Endodermal cell (in vitro differentiated cells): ENCODE measurements at regions not wholly inside any gene's neighbourhood (a gene's known extent, or its start where the extent isn't known, plus 50 kb on each side); places are given as distances from the start of the nearest gene placed in this dataset.

Experiments
- DNase-seq: peaks from one replicate; pipeline ENCODE4 v3.0.0-alpha.2; 2017
- H3K27ac ChIP-seq: 2 replicates; pipeline ENCODE4 v1.5.1; 2013; ENCODE audit warnings: mild to moderate bottlenecking, low read depth, low read length, moderate library complexity
- H3K27me3 ChIP-seq: 2 replicates; pipeline ENCODE4 v1.6.1; 2013; ENCODE audit warnings: mild to moderate bottlenecking, low read length, moderate library complexity; ENCODE audit not compliant: insufficient read depth, control insufficient read depth, poor library complexity, severe bottlenecking
- H3K36me3 ChIP-seq: 2 replicates; pipeline ENCODE4 v1.7.0; 2013; ENCODE audit warnings: mild to moderate bottlenecking, low read length, moderate library complexity; ENCODE audit not compliant: control insufficient read depth, insufficient read depth
- H3K4me1 ChIP-seq: one replicate; pipeline ENCODE4 v1.7.0; 2013; ENCODE audit warnings: low read length; ENCODE audit not compliant: control insufficient read depth, insufficient read depth
- H3K4me3 ChIP-seq: 2 replicates; pipeline ENCODE4 v1.5.1; 2013; ENCODE audit warnings: mild to moderate bottlenecking, low read length, moderate library complexity
- H3K9ac ChIP-seq: 2 replicates; pipeline ENCODE4 v1.6.1; 2013; ENCODE audit warnings: mild to moderate bottlenecking, low read length, moderate library complexity; ENCODE audit not compliant: poor library complexity, severe bottlenecking; ENCODE audit errors: extremely low read depth
- H3K9me3 ChIP-seq: 2 replicates; pipeline ENCODE4 v1.6.1; 2013; ENCODE audit warnings: mild to moderate bottlenecking, low read length, moderate library complexity; ENCODE audit not compliant: control insufficient read depth
- H3K27ac Mint-ChIP-seq: 2 replicates; pipeline ENCODE4 v1.8.0; 2020; ENCODE audit warnings: mixed read lengths
- H3K27me3 Mint-ChIP-seq: 2 replicates; pipeline ENCODE4 v1.8.0; 2021; ENCODE audit warnings: mild to moderate bottlenecking, mixed read lengths; ENCODE audit not compliant: insufficient read depth
- H3K36me3 Mint-ChIP-seq: 2 replicates; pipeline ENCODE4 v1.8.0; 2020; ENCODE audit warnings: low read depth, mixed read lengths
- H3K4me1 Mint-ChIP-seq: 2 replicates; pipeline ENCODE4 v1.8.0; 2020; ENCODE audit warnings: mixed read lengths
- H3K4me3 Mint-ChIP-seq: 2 replicates; pipeline ENCODE4 v1.8.0; 2020; ENCODE audit warnings: mild to moderate bottlenecking, moderate library complexity, mixed read lengths
- H3K9me3 Mint-ChIP-seq: 2 replicates; pipeline ENCODE4 v1.8.0; 2020; ENCODE audit warnings: mild to moderate bottlenecking, mixed read lengths
- CTCF ChIP-seq: fragments of 200-600 bp; sonication (generic); conservative IDR thresholded peaks from 2 replicates; pipeline ENCODE4 v1.5.0; 2021; ENCODE audit warnings: antibody characterized with exemption, mild to moderate bottlenecking
- WGBS, 2 experiments: methylation state at CpG; one replicate each; pipeline versions ENCODE4 v1.1.5 to v1.1.7; 2013; ENCODE audit warnings: missing lambda C conversion rate in 2 of 2, mixed read lengths in 1 of 2; ENCODE audit not compliant: insufficient coverage in 1 of 2, insufficient read length in 1 of 2; 5-methylcytosine and 5-hydroxymethylcytosine counted together

GRCh38 chr4:134691915-134692314 is 490.3 kb upstream of the PABPC4L start:
- H3K27ac Mint-ChIP-seq = no peak overlapping the region
- no peak overlapping the region for H3K4me3 Mint-ChIP-seq
- no peak overlapping the region for H3K9ac ChIP-seq
- TF ChIP-seq CTCF = no peak
- H3K36me3 ChIP-seq = no peaks in the 10 kb centered on the region
- peaks cover 2% of the 10 kb centered on the region for H3K9me3 Mint-ChIP-seq
- H3K9me3 ChIP-seq = no peaks in the 10 kb centered on the region
- no peak for DNase-seq
- no peak overlapping the region for H3K27ac ChIP-seq
- no peaks in the 10 kb centered on the region for H3K36me3 Mint-ChIP-seq
- H3K4me1 Mint-ChIP-seq = no peaks in the 10 kb centered on the region
- H3K4me1 ChIP-seq = no peaks in the 10 kb centered on the region
- H3K4me3 ChIP-seq = no peak overlapping the region
- no peaks in the 10 kb centered on the region for H3K27me3 ChIP-seq
- WGBS, 2 experiments = 97 to 100% methylated on average over 2 of the region's 2 CpGs
- H3K27me3 Mint-ChIP-seq = no peaks in the 10 kb centered on the region

DNA sequence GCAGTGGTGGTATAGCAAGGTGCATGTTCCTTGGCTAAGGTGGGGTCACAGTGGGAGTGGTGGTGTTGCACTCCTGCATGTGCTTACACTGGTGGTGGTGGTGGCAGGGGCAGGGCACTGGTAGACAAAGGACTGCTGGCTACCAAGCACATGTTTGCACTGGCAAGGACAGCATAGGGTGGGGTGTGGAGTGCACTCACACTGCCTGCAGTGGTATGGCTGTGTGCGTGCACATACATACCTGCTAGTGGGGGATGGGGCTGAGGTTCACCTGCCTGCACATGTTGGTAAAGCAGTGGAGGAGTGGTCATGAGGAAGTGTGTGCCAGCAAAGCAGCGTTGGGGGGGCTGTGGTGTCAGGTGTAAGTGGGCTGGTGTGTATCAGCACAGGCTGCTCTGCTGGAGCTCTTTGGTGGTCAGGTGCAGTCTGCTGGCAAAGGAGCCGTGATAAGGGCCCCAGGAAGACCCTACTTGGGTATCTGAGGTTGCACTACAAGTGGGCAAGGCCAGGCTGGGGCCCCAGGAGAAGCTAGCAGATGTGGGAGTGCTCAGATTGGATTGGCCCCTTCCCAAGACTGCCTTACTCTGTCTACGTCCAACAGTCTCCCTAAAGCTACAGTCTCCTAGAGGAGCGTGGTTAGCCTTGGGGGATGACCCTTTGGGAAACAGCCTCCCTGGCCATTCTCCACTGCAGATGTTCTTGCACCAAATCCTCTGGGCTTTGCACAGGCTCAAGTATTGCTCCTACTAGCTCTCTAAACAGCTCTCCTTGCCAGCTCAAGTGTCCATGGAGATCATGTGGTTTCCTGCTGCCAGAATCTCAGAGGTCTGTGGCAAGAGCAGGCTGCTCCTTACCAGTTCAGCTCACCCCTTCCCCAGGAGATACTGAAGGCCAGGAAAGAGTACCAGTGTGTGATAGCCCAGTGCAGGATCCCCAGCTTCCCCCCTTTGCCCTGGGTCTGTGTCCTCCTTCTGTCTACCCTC is 486.3 kb upstream of the PABPC4L start:
- Histone ChIP-seq H3K27ac (no peak overlapping the region), H3K36me3 (no peaks in the 10 kb centered on the region), H3K4me1 (no peaks in the 10 kb centered on the region), H3K9me3 (peaks cover 11% of the 10 kb centered on the region), H3K27me3 (no peaks in the 10 kb centered on the region), H3K4me3 (no peak overlapping the region), H3K9ac (no peak overlapping the region)
- Mint-ChIP-seq H3K36me3 (peaks cover 11% of the 10 kb centered on the region), H3K4me3 (no peak overlapping the region), H3K4me1 (no peaks in the 10 kb centered on the region), H3K27ac (peak overlapping the region; percentile 61), H3K9me3 (peaks cover 30% of the 10 kb centered on the region), H3K27me3 (no peaks in the 10 kb centered on the region)
- no peak for DNase-seq
- no peak for TF ChIP-seq CTCF
- WGBS, 2 experiments = 90 to 96% methylated on average over 2 to 5 of the region's 5 CpGs

GRCh38 chr4:134677209-134677814 is 475.7 kb upstream of the PABPC4L start:
- H3K36me3 ChIP-seq = no peaks in the 10 kb centered on the region
- DNase-seq = no peak
- peaks cover 21% of the 10 kb centered on the region for H3K9me3 ChIP-seq
- H3K27me3 ChIP-seq = no peaks in the 10 kb centered on the region
- Mint-ChIP-seq H3K27me3 (no peaks in the 10 kb centered on the region), H3K4me3 (no peak overlapping the region), H3K36me3 (peaks cover 18% of the 10 kb centered on the region), H3K4me1 (peaks cover 21% of the 10 kb centered on the region), H3K9me3 (peaks cover 49% of the 10 kb centered on the region), H3K27ac (no peak overlapping the region)
- no peak for TF ChIP-seq CTCF
- 100% methylated on average over 1 of the region's 1 CpG; no CpG with 5 or more reads in 1 of the 2 experiments for WGBS, 2 experiments
- no peak overlapping the region for H3K27ac ChIP-seq
- H3K4me1 ChIP-seq = no peaks in the 10 kb centered on the region
- no peak overlapping the region for H3K9ac ChIP-seq
- no peak overlapping the region for H3K4me3 ChIP-seq
